ENCODE measurements at regions not wholly inside any gene's neighbourhood (a gene's known extent, or its start where the extent isn't known, plus 50 kb on each side); places are given as distances from the start of the nearest gene placed in this dataset.

GRCh38 chr12:65754744-65755595 lies 69.3 kb upstream of the HMGA2 start:
- TF ChIP-seq Cebpa-rat (IDR thresholded peaks at IDR 0.05): no peak
- H3K4me2 ChIP-seq: no peak overlapping the region
- no peaks in the 10 kb centered on the region for H3K27me3 ChIP-seq
- H3K9ac ChIP-seq: no peak overlapping the region
- no peaks in the 10 kb centered on the region for H3K9me3 ChIP-seq
- H3K4me3 ChIP-seq: no peak overlapping the region
- no peaks in the 10 kb centered on the region for H4K20me1 ChIP-seq
- H3K36me3 ChIP-seq: no peaks in the 10 kb centered on the region
- no peaks in the 10 kb centered on the region for H3K4me1 ChIP-seq
- no peak overlapping the region for H3K27ac ChIP-seq

- Histone ChIP-seq H3K36me3 (no peaks in the 10 kb centered on the region), H3K9me3 (no peaks in the 10 kb centered on the region), H3K4me2 (no peak overlapping the region), H3K27me3 (no peaks in the 10 kb centered on the region), H3K4me1 (no peaks in the 10 kb centered on the region), H3K4me3 (no peak overlapping the region), H3K27ac (no peak overlapping the region), H3K9ac (no peak overlapping the region), H4K20me1 (no peaks in the 10 kb centered on the region)
- no peak for TF ChIP-seq Cebpa-rat (IDR thresholded peaks at IDR 0.05)
Measured at GRCh38 chr12:65755596-65755978, 68.7 kb upstream of the HMGA2 start.

GRCh38 chr12:65756267-65756666 lies 68.0 kb upstream of the HMGA2 start:
- Histone ChIP-seq H3K27ac (no peak overlapping the region), H3K4me1 (no peaks in the 10 kb centered on the region), H3K9me3 (no peaks in the 10 kb centered on the region), H4K20me1 (no peaks in the 10 kb centered on the region), H3K9ac (no peak overlapping the region), H3K4me2 (no peak overlapping the region), H3K36me3 (no peaks in the 10 kb centered on the region), H3K27me3 (no peaks in the 10 kb centered on the region), H3K4me3 (no peak overlapping the region)
- TF ChIP-seq Cebpa-rat (IDR thresholded peaks at IDR 0.05): no peak

- Histone ChIP-seq H3K9me3 (no peaks in the 10 kb centered on the region), H3K27me3 (no peaks in the 10 kb centered on the region)
- no peak for TF ChIP-seq Cebpa-rat (IDR thresholded peaks at IDR 0.05)
Measured at GRCh38 chr12:65756956-65757511, 67.2 kb upstream of the HMGA2 start.

GRCh38 chr12:65758401-65758800 lies 65.9 kb upstream of the HMGA2 start:
- TF ChIP-seq Cebpa-rat (IDR thresholded peaks at IDR 0.05): no peak
- H3K27me3 ChIP-seq: no peaks in the 10 kb centered on the region
- no peak overlapping the region for H3K4me2 ChIP-seq
- no peaks in the 10 kb centered on the region for H3K4me1 ChIP-seq
- H3K36me3 ChIP-seq: no peaks in the 10 kb centered on the region
- no peaks in the 10 kb centered on the region for H4K20me1 ChIP-seq
- no peak overlapping the region for H3K4me3 ChIP-seq
- H3K9ac ChIP-seq: no peak overlapping the region
- H3K27ac ChIP-seq: no peak overlapping the region
- no peaks in the 10 kb centered on the region for H3K9me3 ChIP-seq

More at GRCh38 chr12:65756956-65757511, 67.2 kb upstream of the HMGA2 start:
- Histone ChIP-seq H3K4me1 (no peaks in the 10 kb centered on the region), H3K9ac (no peak overlapping the region), H3K4me2 (no peak overlapping the region), H4K20me1 (no peaks in the 10 kb centered on the region), H3K36me3 (no peaks in the 10 kb centered on the region), H3K4me3 (no peak overlapping the region), H3K27ac (no peak overlapping the region)

- Histone ChIP-seq H3K9me3 (no peaks in the 10 kb centered on the region), H3K4me1 (no peaks in the 10 kb centered on the region), H3K4me3 (no peak overlapping the region), H3K9ac (no peak overlapping the region), H3K4me2 (no peak overlapping the region), H3K27me3 (no peaks in the 10 kb centered on the region), H3K36me3 (no peaks in the 10 kb centered on the region), H4K20me1 (no peaks in the 10 kb centered on the region), H3K27ac (no peak overlapping the region)
- no peak for TF ChIP-seq Cebpa-rat (IDR thresholded peaks at IDR 0.05)
Measured at GRCh38 chr12:65759735-65760134, 64.5 kb upstream of the HMGA2 start.

- H3K9me3 ChIP-seq: no peaks in the 10 kb centered on the region
- no peaks in the 10 kb centered on the region for H3K27me3 ChIP-seq
- no peak overlapping the region for H3K4me2 ChIP-seq
- H4K20me1 ChIP-seq: no peaks in the 10 kb centered on the region
- no peak overlapping the region for H3K27ac ChIP-seq
- TF ChIP-seq Cebpa-rat (IDR thresholded peaks at IDR 0.05): no peak
- no peak overlapping the region for H3K9ac ChIP-seq
- H3K4me3 ChIP-seq: no peak overlapping the region
- no peaks in the 10 kb centered on the region for H3K4me1 ChIP-seq
- H3K36me3 ChIP-seq: no peaks in the 10 kb centered on the region
Measured at GRCh38 chr12:65761301-65761700, 63.0 kb upstream of the HMGA2 start.

GRCh38 chr12:65764325-65764724 lies 60.0 kb upstream of the HMGA2 start:
- Histone ChIP-seq H3K36me3 (no peaks in the 10 kb centered on the region), H3K27me3 (no peaks in the 10 kb centered on the region), H3K4me3 (no peak overlapping the region), H3K4me2 (no peak overlapping the region), H3K27ac (no peak overlapping the region), H4K20me1 (no peaks in the 10 kb centered on the region), H3K9ac (no peak overlapping the region), H3K4me1 (no peaks in the 10 kb centered on the region), H3K9me3 (no peaks in the 10 kb centered on the region)
- no peak for TF ChIP-seq Cebpa-rat (IDR thresholded peaks at IDR 0.05)

- H3K27me3 ChIP-seq: no peaks in the 10 kb centered on the region
- no peak overlapping the region for H3K4me3 ChIP-seq
- no peaks in the 10 kb centered on the region for H3K9me3 ChIP-seq
- H3K27ac ChIP-seq: no peak overlapping the region
- H3K36me3 ChIP-seq: no peaks in the 10 kb centered on the region
- H3K9ac ChIP-seq: no peak overlapping the region
- no peak overlapping the region for H3K4me2 ChIP-seq
- H3K4me1 ChIP-seq: no peaks in the 10 kb centered on the region
- TF ChIP-seq Cebpa-rat (IDR thresholded peaks at IDR 0.05): no peak
- H4K20me1 ChIP-seq: no peaks in the 10 kb centered on the region
Measured at GRCh38 chr12:65765436-65765813, 58.9 kb upstream of the HMGA2 start.

- H3K27me3 ChIP-seq: no peaks in the 10 kb centered on the region
- no peak overlapping the region for H3K4me2 ChIP-seq
- no peak for TF ChIP-seq Cebpa-rat (IDR thresholded peaks at IDR 0.05)
- H3K27ac ChIP-seq: no peak overlapping the region
- H3K36me3 ChIP-seq: no peaks in the 10 kb centered on the region
- no peak overlapping the region for H3K4me3 ChIP-seq
- no peaks in the 10 kb centered on the region for H3K9me3 ChIP-seq
- H3K9ac ChIP-seq: no peak overlapping the region
- no peaks in the 10 kb centered on the region for H3K4me1 ChIP-seq
- H4K20me1 ChIP-seq: no peaks in the 10 kb centered on the region
Measured at GRCh38 chr12:65769880-65770279, 54.4 kb upstream of the HMGA2 start.

Data from BLaER1 (cell line).